Breast epithelium (tissue), 3 donors: ENCODE measurements at regions not wholly inside any gene's neighbourhood (a gene's known extent, or its start where the extent isn't known, plus 50 kb on each side); places are given as distances from the start of the nearest gene placed in this dataset.

ENCODE experiments used
- POLR2A ChIP-seq: fragments of 450-650 bp; IDR thresholded peaks from one replicate; pipeline ENCODE4 v1.6.1; 2016; ENCODE audit warnings: antibody characterized with exemption, mild to moderate bottlenecking, moderate library complexity
- TF ChIP-seq, protein P1 (sequence below), 3 donors: fragments of 450-650 bp; IDR thresholded peaks; one replicate each; pipeline ENCODE4 v1.5.1; 2016 to 2017; ENCODE audit warnings: antibody characterized with exemption in 3 of 3, mild to moderate bottlenecking in 3 of 3, moderate library complexity in 3 of 3

DNA sequence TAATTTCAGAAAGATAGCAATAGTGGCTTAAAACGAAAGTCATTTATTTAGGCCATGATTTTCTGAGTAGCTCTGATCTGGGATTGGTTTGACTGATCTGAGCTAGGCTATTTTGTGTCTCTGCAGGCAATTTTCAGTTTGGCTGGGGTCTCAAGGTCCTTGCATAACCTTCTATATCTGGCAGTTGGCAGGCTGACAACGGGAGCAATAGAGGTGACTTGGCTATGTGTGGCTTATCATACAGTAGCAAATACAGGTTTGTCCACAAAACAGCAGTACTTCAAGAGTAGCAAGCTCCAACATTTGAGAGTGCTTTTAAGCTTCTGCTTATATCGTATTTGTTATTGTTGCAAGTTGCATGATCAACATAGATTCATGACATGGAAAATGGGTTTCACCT is 1167.3 kb upstream of the CELF2 start:
- TF ChIP-seq POLR2A = no peak
- TF ChIP-seq, protein P1, sequence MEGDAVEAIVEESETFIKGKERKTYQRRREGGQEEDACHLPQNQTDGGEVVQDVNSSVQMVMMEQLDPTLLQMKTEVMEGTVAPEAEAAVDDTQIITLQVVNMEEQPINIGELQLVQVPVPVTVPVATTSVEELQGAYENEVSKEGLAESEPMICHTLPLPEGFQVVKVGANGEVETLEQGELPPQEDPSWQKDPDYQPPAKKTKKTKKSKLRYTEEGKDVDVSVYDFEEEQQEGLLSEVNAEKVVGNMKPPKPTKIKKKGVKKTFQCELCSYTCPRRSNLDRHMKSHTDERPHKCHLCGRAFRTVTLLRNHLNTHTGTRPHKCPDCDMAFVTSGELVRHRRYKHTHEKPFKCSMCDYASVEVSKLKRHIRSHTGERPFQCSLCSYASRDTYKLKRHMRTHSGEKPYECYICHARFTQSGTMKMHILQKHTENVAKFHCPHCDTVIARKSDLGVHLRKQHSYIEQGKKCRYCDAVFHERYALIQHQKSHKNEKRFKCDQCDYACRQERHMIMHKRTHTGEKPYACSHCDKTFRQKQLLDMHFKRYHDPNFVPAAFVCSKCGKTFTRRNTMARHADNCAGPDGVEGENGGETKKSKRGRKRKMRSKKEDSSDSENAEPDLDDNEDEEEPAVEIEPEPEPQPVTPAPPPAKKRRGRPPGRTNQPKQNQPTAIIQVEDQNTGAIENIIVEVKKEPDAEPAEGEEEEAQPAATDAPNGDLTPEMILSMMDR (IDR thresholded peaks at IDR 0.05) = no peak
